ENCODE measurements at regions not wholly inside any gene's neighbourhood (a gene's known extent, or its start where the extent isn't known, plus 50 kb on each side); places are given as distances from the start of the nearest gene placed in this dataset.

GRCh38 chr5:102582696-102583095 lies 83.9 kb upstream of the SLCO6A1 start:
- TF ChIP-seq EED (IDR thresholded peaks at IDR 0.05; ENCODE audit: low read depth) (no peak), RBBP5 (conservative IDR thresholded peaks at IDR 0.05) (no peak), CREM (IDR thresholded peaks at IDR 0.05; ENCODE audit: low read depth) (no peak), REST (IDR thresholded peaks at IDR 0.05; ENCODE audit: low read depth, low read length) (no peak), EZH2 (IDR thresholded peaks at IDR 0.05; ENCODE audit: borderline replicate concordance, control insufficient read depth, low read depth, low read length) (no peak), BCLAF1 (IDR thresholded peaks at IDR 0.05) (no peak), RCOR1 (conservative IDR thresholded peaks at IDR 0.05; ENCODE audit: low read depth, low read length) (no peak), TCF12 (IDR thresholded peaks at IDR 0.05; ENCODE audit: low read depth, low read length) (no peak)

All from GM12878 (cell line).